Esophagus squamous epithelium (tissue), 4 donors: ENCODE measurements at regions not wholly inside any gene's neighbourhood (a gene's known extent, or its start where the extent isn't known, plus 50 kb on each side); places are given as distances from the start of the nearest gene placed in this dataset.

Experiments
- POLR2A ChIP-seq, 4 donors: fragments of 450-650 bp; IDR thresholded peaks; one replicate each; pipeline ENCODE4 v1.6.1; 2017; ENCODE audit warnings: antibody characterized with exemption in 4 of 4, mild to moderate bottlenecking in 4 of 4, moderate library complexity in 3 of 4
- TF ChIP-seq, protein P1 (sequence below), 6 experiments: fragments of 450-650 bp in 4 of 6; fragments of 200-600 bp in 2 of 6; sonication (generic) in 2 of 6; IDR thresholded peaks; one replicate each; pipeline ENCODE4 v1.5.1; 2016 to 2019; ENCODE audit warnings: antibody characterized with exemption in 6 of 6, mild to moderate bottlenecking in 4 of 6, moderate library complexity in 4 of 6

- TF ChIP-seq, protein P1, sequence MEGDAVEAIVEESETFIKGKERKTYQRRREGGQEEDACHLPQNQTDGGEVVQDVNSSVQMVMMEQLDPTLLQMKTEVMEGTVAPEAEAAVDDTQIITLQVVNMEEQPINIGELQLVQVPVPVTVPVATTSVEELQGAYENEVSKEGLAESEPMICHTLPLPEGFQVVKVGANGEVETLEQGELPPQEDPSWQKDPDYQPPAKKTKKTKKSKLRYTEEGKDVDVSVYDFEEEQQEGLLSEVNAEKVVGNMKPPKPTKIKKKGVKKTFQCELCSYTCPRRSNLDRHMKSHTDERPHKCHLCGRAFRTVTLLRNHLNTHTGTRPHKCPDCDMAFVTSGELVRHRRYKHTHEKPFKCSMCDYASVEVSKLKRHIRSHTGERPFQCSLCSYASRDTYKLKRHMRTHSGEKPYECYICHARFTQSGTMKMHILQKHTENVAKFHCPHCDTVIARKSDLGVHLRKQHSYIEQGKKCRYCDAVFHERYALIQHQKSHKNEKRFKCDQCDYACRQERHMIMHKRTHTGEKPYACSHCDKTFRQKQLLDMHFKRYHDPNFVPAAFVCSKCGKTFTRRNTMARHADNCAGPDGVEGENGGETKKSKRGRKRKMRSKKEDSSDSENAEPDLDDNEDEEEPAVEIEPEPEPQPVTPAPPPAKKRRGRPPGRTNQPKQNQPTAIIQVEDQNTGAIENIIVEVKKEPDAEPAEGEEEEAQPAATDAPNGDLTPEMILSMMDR (IDR thresholded peaks at IDR 0.05), result no peak
- TF ChIP-seq POLR2A (IDR thresholded peaks at IDR 0.05), result no peak
Measured at GRCh38 chrY:14351590-14351989, 172.7 kb upstream of the NLGN4Y start.
